Spinal cord (tissue), 9 donors: ENCODE measurements at regions not wholly inside any gene's neighbourhood (a gene's known extent, or its start where the extent isn't known, plus 50 kb on each side); places are given as distances from the start of the nearest gene placed in this dataset.
"Not testable (repeated sequence)": the region's sequence is repeated elsewhere in the genome, so short reads cannot be mapped to it uniquely, and the experiment has no call there.

ENCODE experiments used
- DNase-seq, 6 donors: peaks; one replicate each; pipeline versions ENCODE4 v3.0.0 to v3.0.0-alpha.2; 2013 to 2015; ENCODE audit warnings: low spot score in 6 of 6, low read depth in 4 of 6
- H3K27ac ChIP-seq: one replicate; pipeline ENCODE4 v1.5.1; 2013; ENCODE audit warnings: low read depth, low read length, control low read depth
- H3K27me3 ChIP-seq: one replicate; pipeline ENCODE4 v1.6.1; 2013; ENCODE audit warnings: low read length; ENCODE audit not compliant: control insufficient read depth, insufficient read depth
- H3K36me3 ChIP-seq: one replicate; pipeline ENCODE4 v1.6.1; 2013; ENCODE audit warnings: low read length; ENCODE audit not compliant: control insufficient read depth, insufficient read depth
- H3K4me1 ChIP-seq: one replicate; pipeline ENCODE4 v1.6.1; 2013; ENCODE audit warnings: low read length; ENCODE audit not compliant: control insufficient read depth, insufficient read depth
- H3K4me3 ChIP-seq: one replicate; pipeline ENCODE4 v1.5.1; 2013; ENCODE audit warnings: low read depth, low read length, control low read depth
- H3K9me3 ChIP-seq: one replicate; pipeline ENCODE4 v1.6.1; 2013; ENCODE audit warnings: low read length; ENCODE audit not compliant: control insufficient read depth, insufficient read depth
- WGBS: methylation state at CpG from one replicate; pipeline ENCODE4 v1.1.5; 2013; ENCODE audit warnings: missing lambda C conversion rate; ENCODE audit not compliant: insufficient coverage; 5-methylcytosine and 5-hydroxymethylcytosine counted together
- donor health status: healthy.

- no CpG with 5 or more reads among the region's 4 CpGs for WGBS
- H3K4me1 ChIP-seq, H3K9me3 ChIP-seq, H3K27me3 ChIP-seq, H3K36me3 ChIP-seq, H3K27ac ChIP-seq, H3K4me3 ChIP-seq, DNase-seq: not testable (repeated sequence)
Observed at GRCh38 chr12:87579091-87579490, 450.1 kb downstream of the C12orf50 start.

GRCh38 chr12:87575906-87576305 lies 453.3 kb downstream of the C12orf50 start:
- Histone ChIP-seq H3K4me3 (no peak overlapping the region), H3K27me3 (no peaks in the 10 kb centered on the region), H3K9me3 (peaks cover 2% of the 10 kb centered on the region), H3K36me3 (no peaks in the 10 kb centered on the region), H3K27ac (no peak overlapping the region), H3K4me1 (no peaks in the 10 kb centered on the region)
- no CpG with 5 or more reads among the region's 2 CpGs for WGBS
- DNase-seq, result no peak

GRCh38 chr12:87566918-87567317 lies 462.3 kb downstream of the C12orf50 start:
- not testable (repeated sequence) for H3K27me3 ChIP-seq, H3K27ac ChIP-seq, H3K9me3 ChIP-seq, H3K36me3 ChIP-seq, H3K4me3 ChIP-seq, DNase-seq, H3K4me1 ChIP-seq
- WGBS, result 92% methylated on average over 2 of the region's 4 CpGs

GRCh38 chr12:87556985-87557384 lies 472.2 kb downstream of the C12orf50 start:
- Histone ChIP-seq H3K27ac (no peak overlapping the region), H3K4me3 (no peak overlapping the region), H3K36me3 (no peaks in the 10 kb centered on the region), H3K27me3 (no peaks in the 10 kb centered on the region), H3K4me1 (no peaks in the 10 kb centered on the region), H3K9me3 (no peaks in the 10 kb centered on the region)
- WGBS, result 86% methylated on average over 1 of the region's 5 CpGs
- DNase-seq, result no peak

- not testable (repeated sequence) for H3K9me3 ChIP-seq, H3K27ac ChIP-seq, H3K27me3 ChIP-seq, H3K4me1 ChIP-seq, H3K36me3 ChIP-seq, DNase-seq, H3K4me3 ChIP-seq
- 93% methylated on average over 5 of the region's 5 CpGs for WGBS
Observed at GRCh38 chr12:87531213-87531612, 498.0 kb downstream of the C12orf50 start.

- H3K9me3 ChIP-seq, result no peaks in the 10 kb centered on the region
- WGBS, result no CpG with 5 or more reads among the region's 1 CpG
- no peak for DNase-seq
- no peaks in the 10 kb centered on the region for H3K27me3 ChIP-seq
- H3K4me3 ChIP-seq, result no peak overlapping the region
- no peaks in the 10 kb centered on the region for H3K4me1 ChIP-seq
- no peaks in the 10 kb centered on the region for H3K36me3 ChIP-seq
- no peak overlapping the region for H3K27ac ChIP-seq
Observed at GRCh38 chr12:87529413-87529812, 499.8 kb downstream of the C12orf50 start.

- H3K4me3 ChIP-seq, result no peak overlapping the region
- H3K27me3 ChIP-seq, result no peaks in the 10 kb centered on the region
- no peak overlapping the region for H3K27ac ChIP-seq
- no peaks in the 10 kb centered on the region for H3K9me3 ChIP-seq
- no peak for DNase-seq
- no CpG with 5 or more reads among the region's 2 CpGs for WGBS
- H3K36me3 ChIP-seq, result no peaks in the 10 kb centered on the region
- no peaks in the 10 kb centered on the region for H3K4me1 ChIP-seq
Observed at GRCh38 chr12:87520968-87521367, 508.2 kb downstream of the C12orf50 start.

- Histone ChIP-seq H3K4me3 (no peak overlapping the region), H3K4me1 (no peaks in the 10 kb centered on the region), H3K27ac (no peak overlapping the region), H3K27me3 (no peaks in the 10 kb centered on the region), H3K36me3 (no peaks in the 10 kb centered on the region), H3K9me3 (no peaks in the 10 kb centered on the region)
- WGBS, result 100% methylated on average over 1 of the region's 1 CpG
- no peak for DNase-seq
Observed at GRCh38 chr12:87518481-87518880, 510.7 kb downstream of the C12orf50 start.

- Histone ChIP-seq H3K4me3 (no peak overlapping the region), H3K36me3 (no peaks in the 10 kb centered on the region), H3K4me1 (no peaks in the 10 kb centered on the region), H3K27ac (no peak overlapping the region), H3K27me3 (no peaks in the 10 kb centered on the region), H3K9me3 (no peaks in the 10 kb centered on the region)
- no CpG with 5 or more reads among the region's 1 CpG for WGBS
- DNase-seq, result no peak
Observed at GRCh38 chr12:87518036-87518435, 511.2 kb downstream of the C12orf50 start.

GRCh38 chr12:87513536-87514280 lies 515.5 kb downstream of the C12orf50 start:
- 83% methylated on average over 1 of the region's 2 CpGs for WGBS
- no peak for DNase-seq
- Histone ChIP-seq H3K27me3 (no peaks in the 10 kb centered on the region), H3K4me3 (no peak overlapping the region), H3K4me1 (no peaks in the 10 kb centered on the region), H3K36me3 (no peaks in the 10 kb centered on the region), H3K9me3 (no peaks in the 10 kb centered on the region), H3K27ac (no peak overlapping the region)
